H9 (cell line): ENCODE measurements at regions not wholly inside any gene's neighbourhood (a gene's known extent, or its start where the extent isn't known, plus 50 kb on each side); places are given as distances from the start of the nearest gene placed in this dataset.

ENCODE experiments used
- DNase-seq: peaks from one replicate; pipeline ENCODE4 v3.0.0-alpha.2; 2017
- H2AFZ ChIP-seq: one replicate; pipeline ENCODE4 v1.6.1; 2013; ENCODE audit warnings: mild to moderate bottlenecking, low read length, control low read depth, moderate library complexity
- H2AK5ac ChIP-seq: 2 replicates; pipeline ENCODE4 v1.6.1; 2013; ENCODE audit warnings: low read length, control low read depth, mixed read lengths; ENCODE audit not compliant: insufficient read length
- H2BK120ac ChIP-seq: one replicate; pipeline ENCODE4 v1.6.1; 2013; ENCODE audit warnings: low read depth, mild to moderate bottlenecking, low read length, control low read depth, inconsistent platforms; ENCODE audit not compliant: poor library complexity, severe bottlenecking
- H2BK12ac ChIP-seq: 2 replicates; pipeline ENCODE4 v1.6.1; 2013; ENCODE audit warnings: low read length, control low read depth, mixed read lengths, low read depth; ENCODE audit not compliant: insufficient read length
- H2BK15ac ChIP-seq: 2 replicates; pipeline ENCODE4 v1.6.1; 2013; ENCODE audit warnings: low read depth, low read length, control low read depth
- H2BK20ac ChIP-seq: one replicate; pipeline ENCODE4 v1.6.1; 2013; ENCODE audit warnings: low read depth, mild to moderate bottlenecking, low read length, control low read depth, inconsistent platforms; ENCODE audit not compliant: poor library complexity, severe bottlenecking
- H2BK5ac ChIP-seq: 2 replicates; pipeline ENCODE4 v1.6.1; 2013; ENCODE audit warnings: low read length, control low read depth, mixed read lengths; ENCODE audit not compliant: insufficient read length
- H3K14ac ChIP-seq: 2 replicates; pipeline ENCODE4 v1.6.1; 2013; ENCODE audit warnings: low read length, control low read depth; ENCODE audit not compliant: insufficient read depth
- H3K18ac ChIP-seq: 2 replicates; pipeline ENCODE4 v1.6.1; 2013; ENCODE audit warnings: low read depth, mild to moderate bottlenecking, mixed read lengths, low read length, control low read depth; ENCODE audit not compliant: insufficient read length
- H3K23ac ChIP-seq: 2 replicates; pipeline ENCODE4 v1.6.1; 2013; ENCODE audit warnings: low read length, control low read depth, mixed read lengths, low read depth; ENCODE audit not compliant: insufficient read length
- H3K23me2 ChIP-seq: 2 replicates; pipeline ENCODE4 v1.6.1; 2013; ENCODE audit warnings: low read depth, mild to moderate bottlenecking, mixed read lengths, low read length, control low read depth; ENCODE audit not compliant: insufficient read length, poor library complexity, severe bottlenecking
- H3K27ac ChIP-seq: 2 replicates; pipeline ENCODE4 v1.5.1; 2013; ENCODE audit warnings: low read length, control low read depth, mixed read lengths, low read depth; ENCODE audit not compliant: insufficient read length
- H3K27me3 ChIP-seq: 2 replicates; pipeline ENCODE4 v1.6.1; 2013; ENCODE audit warnings: low read length, control low read depth, inconsistent platforms; ENCODE audit not compliant: insufficient read depth
- H3K4ac ChIP-seq: 2 replicates; pipeline ENCODE4 v1.6.1; 2013; ENCODE audit warnings: low read depth, mild to moderate bottlenecking, control low read depth, inconsistent platforms, low read length, moderate library complexity
- H3K4me1 ChIP-seq: 2 replicates; pipeline ENCODE4 v1.6.1; 2013; ENCODE audit warnings: low read length, control low read depth, inconsistent platforms; ENCODE audit not compliant: insufficient read depth
- H3K4me2 ChIP-seq: 2 replicates; pipeline ENCODE4 v1.6.1; 2013; ENCODE audit warnings: low read length, control low read depth, mixed read lengths; ENCODE audit not compliant: insufficient read length, insufficient read depth
- H3K56ac ChIP-seq: 2 replicates; pipeline ENCODE4 v1.6.1; 2013; ENCODE audit warnings: low read depth, mild to moderate bottlenecking, mixed read lengths, low read length, control low read depth; ENCODE audit not compliant: insufficient read length
- H3K79me1 ChIP-seq: 2 replicates; pipeline ENCODE4 v1.6.1; 2013; ENCODE audit warnings: low read depth, mild to moderate bottlenecking, moderate library complexity, low read length, control low read depth, inconsistent platforms; ENCODE audit not compliant: insufficient read depth, poor library complexity, severe bottlenecking
- H3K79me2 ChIP-seq: 2 replicates; pipeline ENCODE4 v1.6.1; 2013; ENCODE audit warnings: low read length, control low read depth, inconsistent platforms; ENCODE audit not compliant: insufficient read depth
- H3K9ac ChIP-seq: 2 replicates; pipeline ENCODE4 v1.6.1; 2013; ENCODE audit warnings: low read length, control low read depth, mixed read lengths; ENCODE audit not compliant: insufficient read length; ENCODE audit errors: extremely low read depth
- H3K9me3 ChIP-seq: one replicate; pipeline ENCODE4 v1.6.1; 2013; ENCODE audit warnings: low read depth, low read length, inconsistent platforms; ENCODE audit not compliant: control insufficient read depth
- H3T11ph ChIP-seq: one replicate; pipeline ENCODE4 v1.6.1; 2013; ENCODE audit warnings: mild to moderate bottlenecking, low read length, control low read depth, inconsistent platforms
- H4K20me1 ChIP-seq: one replicate; pipeline ENCODE4 v1.6.1; 2013; ENCODE audit not compliant: control insufficient read depth, insufficient read length, insufficient read depth
- H4K5ac ChIP-seq: 2 replicates; pipeline ENCODE4 v1.6.1; 2013; ENCODE audit warnings: low read depth, mild to moderate bottlenecking, mixed read lengths, low read length, control low read depth; ENCODE audit not compliant: insufficient read length
- H4K8ac ChIP-seq: replicated peaks from 2 replicates; pipeline ENCODE4 v1.6.1; 2013; ENCODE audit warnings: low read length, control low read depth, mixed read lengths, low read depth; ENCODE audit not compliant: insufficient read length
- H4K91ac ChIP-seq: 2 replicates; pipeline ENCODE4 v1.6.1; 2013; ENCODE audit warnings: low read depth, mild to moderate bottlenecking, moderate library complexity, mixed read lengths, low read length, control low read depth; ENCODE audit not compliant: insufficient read length
- H3K27ac Mint-ChIP-seq, 3 experiments: 2 replicates in 2 of 3; 3 replicates in 1 of 3; pipeline ENCODE4 v1.8.0; 2020 to 2021; ENCODE audit warnings: mixed read lengths in 3 of 3, mild to moderate bottlenecking in 1 of 3, moderate library complexity in 1 of 3
- H3K27me3 Mint-ChIP-seq: 2 replicates; pipeline ENCODE4 v1.8.0; 2021; ENCODE audit warnings: low read depth, mild to moderate bottlenecking, moderate library complexity, mixed read lengths
- H3K36me3 Mint-ChIP-seq, 3 experiments: 2 replicates in 2 of 3; 3 replicates in 1 of 3; pipeline ENCODE4 v1.8.0; 2020 to 2021; ENCODE audit warnings: low read depth in 3 of 3, mixed read lengths in 3 of 3; ENCODE audit not compliant: insufficient read depth in 1 of 3
- H3K4me1 Mint-ChIP-seq, 2 experiments: 2 replicates each; pipeline ENCODE4 v1.8.0; 2020; ENCODE audit warnings: mixed read lengths in 2 of 2
- H3K4me3 Mint-ChIP-seq, 2 experiments: 2 replicates in 1 of 2; 3 replicates in 1 of 2; pipeline ENCODE4 v1.8.0; 2020 to 2021; ENCODE audit warnings: mild to moderate bottlenecking in 2 of 2, mixed read lengths in 2 of 2, moderate library complexity in 1 of 2
- H3K9me3 Mint-ChIP-seq, 2 experiments: 2 replicates in 1 of 2; 3 replicates in 1 of 2; pipeline ENCODE4 v1.8.0; 2020; ENCODE audit warnings: mild to moderate bottlenecking in 2 of 2, mixed read lengths in 2 of 2, moderate library complexity in 1 of 2
- CTCF ChIP-seq: fragments of 200-600 bp; sonication (generic); conservative IDR thresholded peaks from 3 replicates; pipeline ENCODE4 v1.8.0; 2021; ENCODE audit warnings: antibody characterized with exemption, mild to moderate bottlenecking
- WGBS: extraction: QIAGEN DNeasy Blood & Tissue Kit; methylation state at CpG from one replicate; pipeline ENCODE4 v1.1.7; 2013; ENCODE audit warnings: missing lambda C conversion rate, low lambda C conversion rate, mixed read lengths; ENCODE audit not compliant: insufficient read length; ENCODE audit errors: extremely low coverage; 5-methylcytosine and 5-hydroxymethylcytosine counted together

- no peaks in the 10 kb centered on the region for H3K79me2 ChIP-seq
- peaks cover 0 to 1% (median 0%) of the 10 kb centered on the region in 3 experiments; a peak in 1 of 7 replicates for H3K36me3 Mint-ChIP-seq
These were observed 226.9 kb upstream of the HCCS start for GRCh38 chrX:10884246-10884645.

More at GRCh38 chrX:10884246-10884645, 226.9 kb upstream of the HCCS start:
- Histone ChIP-seq H3K27ac (no peak overlapping the region), H2BK5ac (no peak overlapping the region), H2BK20ac (no peak overlapping the region), H3K18ac (no peak overlapping the region), H3T11ph (no peak overlapping the region), H3K9ac (no peak overlapping the region), H3K79me1 (no peaks in the 10 kb centered on the region), H3K14ac (no peak overlapping the region), H3K4ac (no peak overlapping the region), H2BK120ac (no peak overlapping the region), H4K5ac (no peak overlapping the region), H3K4me1 (no peaks in the 10 kb centered on the region), H4K91ac (no peak overlapping the region), H2AK5ac (no peak overlapping the region), H3K27me3 (no peaks in the 10 kb centered on the region), H4K20me1 (no peaks in the 10 kb centered on the region), H2BK12ac (no peak overlapping the region), H4K8ac (no peak overlapping the region), H3K23me2 (no peaks in the 10 kb centered on the region), H3K56ac (no peak overlapping the region), H3K4me2 (no peak overlapping the region), H3K23ac (no peak overlapping the region), H2AFZ (no peak overlapping the region), H3K9me3 (no peaks in the 10 kb centered on the region), H2BK15ac (no peak overlapping the region)
- H3K4me3 Mint-ChIP-seq: no peak overlapping the region
- no peak for DNase-seq
- no peak for TF ChIP-seq CTCF
- H3K4me1 Mint-ChIP-seq: no peaks in the 10 kb centered on the region
- WGBS: no CpG with 5 or more reads among the region's 2 CpGs
- no peaks in the 10 kb centered on the region for H3K27me3 Mint-ChIP-seq
- H3K9me3 Mint-ChIP-seq: peaks cover 39 to 48% of the 10 kb centered on the region in 2 experiments
- no peak overlapping the region for H3K27ac Mint-ChIP-seq
